ENCODE measurements at regions not wholly inside any gene's neighbourhood (a gene's known extent, or its start where the extent isn't known, plus 50 kb on each side); places are given as distances from the start of the nearest gene placed in this dataset.

- TF ChIP-seq POLR2A (IDR thresholded peaks at IDR 0.05): no peak
- no peak for TF ChIP-seq CTCF (IDR thresholded peaks at IDR 0.05)
Measured at GRCh38 chr11:11083441-11083840, 225.6 kb upstream of the ZBED5 start.

Data from stomach (tissue), 4 donors.